Endometrial microvascular endothelial cells (primary cell): ENCODE measurements at regions not wholly inside any gene's neighbourhood (a gene's known extent, or its start where the extent isn't known, plus 50 kb on each side); places are given as distances from the start of the nearest gene placed in this dataset.

Source experiments
- in situ Hi-C: cut with HindIII; loops from 2 replicates; pipeline ENCODE4 v1.10.0; 2017; ENCODE audit warnings: low sequenced_read_pairs, low pct_unique_long_range_greater_than_20kb; ENCODE audit errors: inconsistent ontology term

DNA sequence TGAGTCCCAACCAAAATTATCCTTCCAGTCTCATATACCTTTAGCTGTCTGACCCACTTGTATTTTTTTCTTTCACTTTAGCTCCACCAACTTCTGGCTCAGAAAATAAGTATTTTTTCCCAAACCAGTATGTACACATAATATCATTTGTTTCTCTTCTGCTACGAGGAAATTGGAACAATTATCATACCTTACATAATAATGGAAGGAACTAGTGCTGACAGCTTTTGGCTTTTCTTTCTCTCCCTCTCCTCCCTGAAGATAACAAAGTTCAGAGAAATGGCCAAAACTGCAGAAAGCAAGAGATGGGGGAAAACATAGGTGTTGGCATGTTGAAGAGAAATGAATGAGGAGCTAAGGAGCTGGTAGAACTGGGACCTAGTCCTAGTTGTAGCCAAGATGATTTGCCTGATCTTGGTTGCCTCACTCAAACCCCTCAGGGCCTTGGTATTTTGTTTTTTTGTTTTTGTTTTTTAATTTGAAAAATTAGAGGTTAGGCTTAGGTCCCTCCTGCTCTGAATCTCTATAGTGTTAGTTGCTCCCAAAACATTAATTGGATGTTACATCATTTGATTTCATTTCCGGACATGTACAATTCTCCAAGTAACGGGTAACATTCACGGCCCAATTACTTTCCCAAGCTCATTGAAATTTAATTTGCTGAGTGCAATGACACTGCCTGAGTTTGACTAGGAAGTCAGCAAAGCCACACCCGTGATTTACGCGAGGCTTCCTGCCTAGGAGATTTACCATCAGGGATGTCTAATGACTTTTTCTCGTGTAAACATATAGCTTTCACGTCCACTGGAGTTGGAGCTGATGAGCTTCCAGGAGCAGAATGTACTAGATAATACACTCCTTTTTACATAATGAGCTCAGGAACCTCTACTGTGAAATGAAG, 291.6 kb downstream of the TLE1 start:
- in situ Hi-C loops, result no loop called here

DNA sequence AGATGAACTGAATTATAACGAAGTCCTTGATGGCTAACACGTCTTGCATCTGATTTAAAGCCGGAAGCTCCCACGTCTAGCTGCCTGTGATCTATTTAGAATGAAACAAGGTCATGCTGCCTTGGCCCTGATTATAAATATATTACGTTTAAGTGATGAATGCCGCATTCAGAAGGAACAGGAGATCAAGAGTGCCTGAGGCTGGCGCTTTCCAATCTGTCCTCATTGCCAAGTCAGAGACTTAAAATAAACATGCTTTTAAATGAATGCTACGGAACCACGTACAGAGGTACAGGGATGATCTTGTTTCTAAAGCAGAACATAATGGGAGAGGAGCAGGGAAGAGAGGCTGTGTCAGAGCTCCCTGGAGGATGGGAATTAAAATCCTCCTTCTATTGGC, 292.8 kb downstream of the TLE1 start:
- in situ Hi-C loops, result no loop called here

DNA sequence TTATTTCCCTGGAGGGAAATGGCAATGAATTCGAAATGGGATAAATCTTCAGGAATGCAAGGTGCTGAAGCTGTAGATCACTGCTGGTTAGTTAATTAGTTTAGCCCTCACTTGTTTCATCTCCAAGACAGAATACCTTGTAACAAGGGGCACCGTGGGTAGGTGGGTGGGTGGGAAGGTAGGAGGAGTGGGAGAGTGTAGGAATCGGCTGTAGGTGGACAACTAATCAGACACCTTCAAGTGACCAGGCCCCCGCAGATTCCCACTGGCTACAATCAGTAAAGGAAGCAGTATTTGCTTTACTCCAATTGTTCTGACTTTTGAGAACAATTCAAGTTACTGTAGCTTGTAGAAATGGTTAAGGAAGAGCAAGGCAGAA, 293.7 kb downstream of the TLE1 start:
- in situ Hi-C loops, result no loop called here

DNA sequence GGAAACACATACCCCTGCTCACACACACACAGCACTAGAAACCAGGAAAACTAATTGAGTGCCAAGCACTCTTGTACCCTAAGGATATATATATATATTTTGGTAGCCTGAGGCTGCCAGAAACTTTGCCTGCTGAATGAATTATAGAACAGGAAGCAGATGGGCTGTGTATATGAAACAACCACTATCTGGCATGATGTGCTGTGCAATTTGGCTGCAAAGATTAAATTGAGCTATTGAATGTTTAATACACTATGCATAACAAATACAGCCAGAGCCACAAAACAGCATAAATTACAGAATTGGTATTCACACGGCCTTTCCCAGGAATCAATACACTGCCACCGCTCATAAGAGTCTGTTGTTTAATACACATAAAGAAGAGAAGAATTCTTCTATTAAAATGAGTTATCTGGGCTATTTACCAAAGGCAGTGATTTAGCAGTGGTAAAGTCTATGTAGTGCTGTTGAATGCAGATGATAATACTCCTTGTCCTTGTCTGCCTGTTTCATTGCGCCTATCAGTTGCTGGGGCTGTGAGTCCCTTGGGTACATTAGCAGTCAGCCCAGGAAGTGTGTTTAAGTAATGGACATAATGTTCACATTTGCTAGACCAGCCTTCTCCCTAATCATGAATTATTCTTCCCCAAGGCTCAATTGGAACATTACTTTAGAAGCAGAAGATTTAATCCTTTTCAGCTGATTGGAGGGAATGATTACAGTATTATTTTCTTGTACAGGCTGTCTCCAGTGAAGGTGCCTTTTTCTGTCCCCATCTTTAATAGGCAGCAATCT, 294.3 kb downstream of the TLE1 start:
- in situ Hi-C loops, result no loop called here

DNA sequence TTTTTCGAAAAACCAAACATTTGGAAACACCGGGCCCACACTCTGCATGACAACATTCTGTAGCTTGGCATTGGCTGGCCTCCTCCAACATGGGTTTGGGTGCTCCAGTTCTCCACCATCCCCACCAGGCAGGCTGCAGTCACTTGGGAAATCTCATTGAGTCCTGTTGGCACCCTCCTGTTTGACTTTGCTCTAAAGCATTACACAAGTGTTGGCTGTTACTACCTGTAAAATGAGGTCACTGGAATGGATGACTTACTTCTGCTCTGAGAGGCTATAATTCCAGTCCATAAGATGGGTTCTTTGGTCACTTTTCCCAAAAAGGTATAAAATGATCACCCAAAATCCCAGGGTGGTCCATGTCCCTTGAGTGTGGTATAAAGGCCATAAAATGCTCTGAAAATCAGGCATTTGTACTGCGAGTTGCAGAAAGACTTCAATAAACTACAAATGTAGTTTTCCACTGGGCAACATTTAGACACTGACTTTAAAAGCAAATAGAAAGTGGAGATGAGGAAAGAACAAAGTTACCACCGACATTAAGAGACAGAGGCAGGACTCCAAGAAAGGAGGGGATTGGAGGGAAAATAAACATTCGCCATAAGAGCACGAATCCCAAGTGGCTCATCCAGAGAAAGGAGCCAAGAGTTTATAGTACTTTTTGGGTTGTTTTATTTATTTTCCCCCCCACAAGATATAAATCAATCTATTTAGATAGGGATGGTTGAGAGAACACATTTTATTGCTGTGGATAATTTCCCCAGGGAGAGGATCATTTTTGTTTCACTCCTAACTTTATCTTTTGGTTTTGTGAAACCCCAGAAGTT, 295.1 kb downstream of the TLE1 start:
- in situ Hi-C loops, result no loop called here

DNA sequence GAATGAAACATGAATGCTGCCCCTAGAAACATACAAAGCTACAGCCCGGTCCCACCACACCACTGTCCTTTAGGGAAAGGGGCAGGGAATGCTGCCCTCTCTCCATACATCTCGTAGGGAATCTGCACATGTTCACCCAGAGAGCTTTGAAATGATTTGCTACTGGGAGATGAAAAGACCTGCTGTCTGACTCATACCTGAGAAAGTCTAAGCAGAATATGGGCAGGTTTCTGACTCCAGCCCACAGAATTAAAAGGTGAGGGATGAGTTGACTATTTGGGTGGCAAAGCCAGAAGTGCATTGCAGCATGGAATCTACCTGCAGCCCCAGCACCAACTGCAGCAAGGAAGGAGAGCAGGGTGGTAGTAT, 297.9 kb downstream of the TLE1 start:
- in situ Hi-C loops, result no loop called here

DNA sequence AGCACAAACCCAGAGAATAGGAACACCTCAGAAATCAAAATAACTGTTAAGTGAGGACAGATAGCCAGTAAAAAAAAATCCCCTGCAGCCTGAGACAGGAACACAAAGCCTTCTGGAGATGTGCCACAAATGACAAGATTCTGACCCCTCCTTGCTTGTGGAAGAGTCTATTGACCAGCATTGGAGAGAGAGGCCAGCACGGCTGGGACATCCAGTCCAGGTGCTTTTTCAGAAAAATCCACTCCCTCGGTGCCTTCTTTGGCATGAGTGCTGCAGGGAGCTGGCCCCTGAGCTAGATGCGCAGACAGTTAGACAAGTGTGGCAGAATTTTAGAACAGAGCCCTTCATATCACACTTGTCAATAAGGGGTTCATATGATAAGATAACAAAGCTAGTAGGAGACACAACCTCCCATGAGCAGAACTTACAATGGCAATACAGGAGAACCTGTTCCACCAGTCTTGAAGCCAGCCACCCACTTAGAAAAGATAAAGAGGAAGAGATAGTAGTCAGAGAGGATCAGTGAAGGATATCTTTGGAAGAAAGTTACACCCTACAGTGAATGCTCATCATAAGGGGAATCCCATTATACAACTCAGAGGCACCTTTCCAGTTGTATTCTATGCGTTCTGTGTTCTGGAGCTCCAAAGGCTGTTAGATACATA, 298.4 kb downstream of the TLE1 start:
- in situ Hi-C loops, result no loop called here

DNA sequence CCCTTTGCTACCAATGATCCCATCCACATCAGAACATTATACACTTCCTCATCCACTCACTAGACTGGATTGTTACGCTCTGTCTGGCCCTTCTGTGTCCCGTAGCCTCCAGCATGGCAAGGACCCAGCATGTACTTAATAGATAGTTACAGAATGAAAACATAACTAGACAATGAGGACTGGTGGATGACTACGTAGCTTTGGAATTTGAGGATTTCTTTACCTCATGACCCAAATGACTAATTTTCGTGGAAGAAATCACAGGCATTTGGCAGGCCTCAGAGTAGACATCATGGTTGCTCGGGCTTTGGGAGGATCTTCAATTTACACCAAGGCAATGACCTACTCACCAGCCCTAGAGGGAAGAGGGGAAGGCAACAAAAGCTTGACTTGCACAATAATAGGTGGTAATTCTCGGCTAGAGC, 299.8 kb downstream of the TLE1 start:
- in situ Hi-C loops, result no loop called here

DNA sequence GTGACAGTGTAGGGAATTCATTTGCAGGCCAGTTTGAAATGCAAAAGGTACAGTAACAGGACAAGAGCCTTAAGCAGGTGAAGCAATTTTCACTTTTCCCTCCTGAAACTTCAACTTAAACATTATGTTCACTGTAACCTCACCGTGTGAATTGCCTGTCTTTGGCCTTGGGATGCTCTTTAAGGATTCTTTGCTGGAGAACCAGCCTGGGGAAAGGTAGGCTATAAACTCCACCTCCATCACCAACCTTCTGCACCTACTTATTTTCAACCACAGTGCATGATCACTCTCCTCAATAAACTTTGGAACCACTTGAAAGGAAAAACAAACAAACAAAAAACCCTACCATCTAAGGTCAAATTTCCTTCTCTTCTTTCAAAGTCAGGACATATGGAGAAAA, 300.5 kb downstream of the TLE1 start:
- in situ Hi-C loops, result no loop called here

DNA sequence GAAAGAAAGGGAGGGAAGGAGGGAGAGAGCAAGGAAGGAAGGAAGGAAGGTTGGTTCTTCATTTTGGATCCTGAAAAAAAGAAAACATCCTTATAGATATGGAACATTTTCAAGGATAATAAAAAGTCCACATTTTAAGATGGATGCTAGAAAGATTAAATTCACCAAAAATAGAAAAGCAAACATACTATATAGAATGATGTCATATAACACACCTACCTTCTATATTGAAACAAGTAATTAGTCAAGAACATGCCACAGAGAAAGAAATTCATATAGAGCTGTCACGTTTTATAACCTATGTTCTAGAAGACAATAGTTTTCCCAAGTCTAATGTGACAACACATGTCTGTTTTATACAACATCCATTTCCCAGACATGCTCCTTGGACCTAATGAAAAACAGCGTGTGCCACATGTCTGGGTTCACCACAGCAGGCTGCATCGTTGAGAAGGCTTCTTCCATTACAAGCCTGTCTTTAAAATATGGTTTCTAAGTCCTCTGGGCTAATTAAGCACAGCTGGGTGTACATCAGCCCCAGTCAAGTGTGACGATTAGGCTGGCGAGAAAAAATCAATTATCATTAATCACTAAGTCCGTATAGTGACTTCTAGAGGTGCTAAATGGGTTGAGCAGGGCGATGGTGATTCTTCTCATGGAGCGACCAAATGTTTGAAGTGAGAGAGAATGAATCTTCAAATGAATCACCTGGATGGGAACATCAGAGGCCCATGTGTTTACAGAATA, 301.8 kb downstream of the TLE1 start:
- in situ Hi-C loops, result no loop called here

DNA sequence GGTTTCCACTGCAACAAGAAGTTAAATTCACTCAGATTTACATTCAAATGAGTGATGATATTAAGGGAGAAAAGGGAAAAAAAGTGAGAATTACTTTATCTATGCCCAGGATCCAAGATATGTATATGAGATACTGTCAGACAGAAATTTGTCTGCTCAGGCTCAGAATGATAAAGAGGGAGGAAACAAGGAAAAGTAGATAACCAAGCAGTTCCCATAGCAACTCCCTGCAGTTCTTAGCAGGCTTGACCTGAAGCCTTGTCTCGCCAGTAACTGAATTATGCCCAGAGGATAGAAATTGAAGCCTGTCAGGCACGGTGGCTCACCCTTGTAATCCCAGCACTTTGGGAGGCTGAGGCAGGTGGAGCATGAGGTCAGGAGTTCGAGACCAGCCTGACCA, 304.4 kb downstream of the TLE1 start:
- in situ Hi-C loops, result no loop called here

DNA sequence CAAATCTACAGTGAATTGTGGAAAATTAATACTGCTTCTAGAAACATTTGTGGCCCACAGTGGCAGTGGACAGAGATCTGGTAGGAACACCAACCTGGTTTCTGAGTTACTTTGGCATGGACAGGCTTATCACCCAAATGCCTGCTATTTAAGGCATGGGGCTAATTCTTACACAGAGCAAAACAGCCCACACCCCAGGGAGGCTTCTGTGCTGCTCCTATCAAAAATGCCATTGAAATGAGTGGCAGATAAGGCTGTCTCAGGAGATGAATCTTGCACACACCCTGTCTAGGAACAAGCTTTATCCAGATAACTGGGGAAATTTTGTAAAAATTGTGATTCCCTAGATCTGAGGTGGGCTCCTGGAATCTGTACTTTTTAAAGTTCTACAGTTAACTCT, 307.1 kb downstream of the TLE1 start:
- in situ Hi-C loops, result no loop called here

DNA sequence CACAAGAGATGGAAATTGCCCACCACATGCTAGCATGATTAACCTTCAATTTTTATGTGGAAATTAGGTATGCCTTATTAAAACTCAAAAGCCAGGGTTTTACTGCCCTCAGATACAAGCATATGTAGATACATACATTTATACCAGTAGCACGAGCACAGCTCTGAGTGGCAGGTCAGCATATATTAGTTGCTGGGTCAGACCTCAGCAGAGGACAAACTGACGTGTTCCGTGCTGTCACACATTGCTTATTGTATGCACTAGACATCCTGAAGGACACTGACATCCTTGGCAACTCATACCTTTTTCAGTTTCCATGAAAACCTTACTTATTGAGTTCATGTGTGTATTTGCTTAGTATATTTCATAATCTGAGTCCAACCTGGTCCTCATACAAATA, 307.7 kb downstream of the TLE1 start:
- in situ Hi-C loops, result no loop called here

DNA sequence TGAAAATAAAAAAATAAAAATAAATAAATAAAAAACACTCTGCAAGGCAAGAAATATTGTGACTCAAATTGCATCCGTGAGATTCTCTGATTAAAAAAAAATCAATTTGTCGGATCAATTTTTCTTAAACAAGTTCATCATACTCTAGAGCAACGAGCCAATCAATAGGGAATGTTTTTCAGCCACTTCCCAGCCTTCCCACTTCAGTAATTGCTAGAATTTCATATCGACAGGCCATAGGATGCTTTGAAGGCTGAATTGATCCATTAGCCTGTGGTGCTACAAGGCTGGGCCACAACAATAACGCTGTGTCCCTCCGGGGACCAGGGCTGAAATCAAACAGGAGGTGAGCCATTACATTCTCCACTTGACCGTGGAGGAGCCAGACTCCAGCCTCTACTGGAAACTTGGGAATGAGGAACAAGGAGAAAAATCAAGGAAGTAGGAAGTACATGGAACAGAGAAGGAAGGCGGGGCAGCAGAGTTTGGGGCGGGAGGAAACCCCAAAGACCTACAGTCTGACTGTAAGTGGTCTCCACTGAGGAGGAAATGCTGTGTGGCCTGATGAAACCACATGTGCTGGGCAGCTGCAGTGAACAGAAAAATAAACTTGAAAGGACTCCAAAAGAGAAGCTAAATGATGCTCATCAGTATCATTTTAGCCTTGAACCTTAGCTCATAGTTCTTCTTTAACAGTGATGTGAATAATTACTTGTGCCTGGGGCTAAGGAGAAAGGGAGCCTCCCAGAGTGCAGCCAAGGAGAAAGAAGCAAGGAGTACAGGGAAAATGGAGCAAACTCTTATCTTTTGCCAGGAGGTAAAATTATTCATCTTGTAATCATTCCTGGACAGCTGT, 308.6 kb downstream of the TLE1 start:
- in situ Hi-C loops, result no loop called here

DNA sequence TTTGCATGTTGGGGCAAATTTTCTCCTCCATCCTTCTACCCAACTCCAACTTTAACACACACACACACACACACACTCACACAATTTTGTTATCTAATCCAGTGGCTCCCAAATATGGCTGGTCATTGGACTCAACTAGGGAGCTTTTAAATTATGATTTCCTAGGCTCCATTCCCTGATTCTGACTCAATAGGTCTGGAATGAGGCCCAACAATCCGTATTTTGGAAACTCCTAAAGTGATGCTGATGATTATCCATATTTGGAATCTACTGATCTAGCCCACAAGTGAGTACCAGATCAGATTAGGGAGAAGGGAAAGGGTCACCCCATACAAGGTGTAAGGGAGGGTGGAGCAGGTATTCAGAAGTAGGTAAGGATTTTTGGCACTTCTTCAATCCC, 309.7 kb downstream of the TLE1 start:
- in situ Hi-C loops, result no loop called here

DNA sequence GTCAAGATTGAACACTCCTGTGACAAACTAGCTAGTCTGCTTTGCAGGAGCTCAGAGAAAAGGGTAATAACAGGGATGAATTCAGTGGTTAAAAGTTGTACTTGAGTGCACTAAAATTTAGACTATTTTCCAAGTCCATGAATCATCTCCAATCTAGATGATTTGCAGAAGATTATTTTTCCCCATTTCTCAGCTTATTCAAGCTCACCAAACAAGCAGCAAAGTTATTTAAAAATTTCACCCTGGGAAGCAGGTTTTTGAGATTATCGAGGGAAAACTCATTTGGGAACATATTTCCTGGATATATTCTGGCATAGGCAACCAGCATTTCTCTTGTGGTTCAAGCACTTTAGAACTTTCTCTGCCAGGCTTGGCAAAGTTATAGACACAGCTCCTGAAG, 311.4 kb downstream of the TLE1 start:
- in situ Hi-C loops, result no loop called here

DNA sequence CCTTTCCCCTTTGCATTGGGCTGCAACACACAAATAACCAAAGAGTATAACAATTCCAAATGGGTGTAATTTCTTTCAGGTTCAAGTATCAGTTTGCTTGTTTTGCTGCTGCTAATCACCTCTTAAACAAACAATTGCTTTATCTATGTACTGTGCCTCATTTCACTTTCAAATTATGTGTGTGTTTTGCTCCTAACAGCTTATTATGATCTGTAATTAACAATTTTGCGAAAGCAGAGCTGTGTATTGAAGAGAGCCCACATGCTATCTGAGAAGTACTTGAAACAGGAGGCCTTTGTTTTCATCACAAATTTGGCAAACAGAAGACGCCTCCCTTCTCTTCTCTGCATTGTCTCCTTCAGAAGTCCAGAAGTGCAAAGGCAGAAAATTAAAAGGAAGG, 312.0 kb downstream of the TLE1 start:
- in situ Hi-C loops, result no loop called here
